LNCAP (cell line): ENCODE measurements at regions not wholly inside any gene's neighbourhood (a gene's known extent, or its start where the extent isn't known, plus 50 kb on each side); places are given as distances from the start of the nearest gene placed in this dataset.

ENCODE experiments used
- CTCF ChIP-seq: fragments of 450-650 bp; IDR thresholded peaks from 2 replicates; pipeline ENCODE4 v1.5.1; 2017; ENCODE audit warnings: mild to moderate bottlenecking

GRCh38 chr17:6893382-6894205 is 62.1 kb upstream of the TEKT1 start:
- TF ChIP-seq CTCF: no peak

GRCh38 chr17:6894206-6894528 is 62.6 kb upstream of the TEKT1 start:
- peak; percentile 53 for TF ChIP-seq CTCF

GRCh38 chr17:6901086-6901485 is 69.6 kb upstream of the TEKT1 start:
- TF ChIP-seq CTCF: no peak

- no peak for TF ChIP-seq CTCF
Observed at GRCh38 chr17:6903326-6903900, 71.9 kb upstream of the TEKT1 start.

- TF ChIP-seq CTCF: no peak
Observed at GRCh38 chr17:6908807-6909206, 77.3 kb upstream of the TEKT1 start.

GRCh38 chr17:6910987-6911603 is 79.6 kb upstream of the TEKT1 start:
- TF ChIP-seq CTCF: peak; percentile 87

- no peak for TF ChIP-seq CTCF
Observed at GRCh38 chr17:6912110-6913051, 80.9 kb upstream of the TEKT1 start.
